ENCODE measurements at regions not wholly inside any gene's neighbourhood (a gene's known extent, or its start where the extent isn't known, plus 50 kb on each side); places are given as distances from the start of the nearest gene placed in this dataset.

GRCh38 chr5:113800686-113801085 is 287.2 kb downstream of the YTHDC2 start:
- Histone ChIP-seq H3K36me3 (ENCODE audit: control insufficient read depth, insufficient read depth, low read length, severe bottlenecking) (no peaks in the 10 kb centered on the region), H3K4me1 (ENCODE audit: control insufficient read depth, insufficient read depth, low read length) (no peaks in the 10 kb centered on the region), H3K27me3 (replicated peaks; ENCODE audit: control insufficient read depth, insufficient read depth, low read length) (peaks cover 3% of the 10 kb centered on the region), H3K9me3 (ENCODE audit: control insufficient read depth, low read length) (no peaks in the 10 kb centered on the region), H3K9ac (ENCODE audit: low read length) (no peak overlapping the region), H3K4me3 (ENCODE audit: low read length) (no peak overlapping the region)
- no peak for DNase-seq (ENCODE audit: low read depth)

DNA sequence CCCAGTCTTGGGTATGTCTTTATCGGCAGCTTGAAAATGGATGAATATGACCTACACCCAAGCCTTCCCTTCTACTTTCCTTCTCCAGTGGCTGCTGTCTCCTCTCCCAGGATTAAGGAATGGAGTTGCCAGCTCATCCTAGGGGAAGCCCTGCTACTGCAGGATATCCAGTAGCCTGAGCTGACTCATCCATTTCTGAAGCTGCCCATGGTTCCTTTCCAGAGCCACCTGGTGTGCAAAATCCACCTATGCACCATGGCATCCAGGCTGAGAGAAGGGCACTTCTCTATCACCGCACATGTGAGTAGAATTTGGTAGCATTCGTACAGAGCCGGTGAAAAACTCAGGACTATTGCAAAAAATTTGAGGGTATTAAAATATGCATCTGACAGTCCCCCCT is 290.8 kb downstream of the YTHDC2 start:
- Histone ChIP-seq H3K27me3 (replicated peaks; ENCODE audit: control insufficient read depth, insufficient read depth, low read length) (no peaks in the 10 kb centered on the region), H3K9me3 (ENCODE audit: control insufficient read depth, low read length) (no peaks in the 10 kb centered on the region), H3K9ac (ENCODE audit: low read length) (no peak overlapping the region), H3K36me3 (ENCODE audit: control insufficient read depth, insufficient read depth, low read length, severe bottlenecking) (no peaks in the 10 kb centered on the region), H3K4me3 (ENCODE audit: low read length) (no peak overlapping the region), H3K4me1 (ENCODE audit: control insufficient read depth, insufficient read depth, low read length) (peaks cover 24% of the 10 kb centered on the region)
- no peak for DNase-seq (ENCODE audit: low read depth)

- no peaks in the 10 kb centered on the region for H3K27me3 ChIP-seq (replicated peaks; ENCODE audit: control insufficient read depth, insufficient read depth, low read length)
These were observed 291.4 kb downstream of the YTHDC2 start for GRCh38 chr5:113804943-113805342.

DNA sequence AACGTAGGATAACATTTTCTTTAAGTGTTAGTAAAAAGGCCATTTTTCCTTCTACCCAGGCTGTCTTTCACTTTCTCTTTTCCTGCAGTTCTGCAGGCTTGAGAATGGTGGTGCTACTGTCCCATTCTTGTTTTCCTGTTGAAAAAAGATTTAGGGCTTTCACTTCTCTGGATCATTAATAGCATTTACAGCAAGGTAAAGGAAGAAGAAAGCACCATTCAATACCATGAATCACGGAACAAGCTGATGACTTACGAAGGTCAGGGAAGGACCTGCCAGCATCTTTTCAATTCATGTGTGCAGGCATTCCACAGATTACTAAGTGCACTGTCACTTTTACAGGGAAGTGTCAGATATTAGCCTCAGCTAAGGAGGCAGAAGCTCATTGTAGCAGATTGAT is 292.8 kb downstream of the YTHDC2 start:
- Histone ChIP-seq H3K9ac (ENCODE audit: low read length) (peak overlapping the region; percentile 33), H3K36me3 (ENCODE audit: control insufficient read depth, insufficient read depth, low read length, severe bottlenecking) (no peaks in the 10 kb centered on the region), H3K27me3 (replicated peaks; ENCODE audit: control insufficient read depth, insufficient read depth, low read length) (no peaks in the 10 kb centered on the region), H3K4me3 (ENCODE audit: low read length) (peak overlapping the region; percentile 28), H3K9me3 (ENCODE audit: control insufficient read depth, low read length) (no peaks in the 10 kb centered on the region), H3K4me1 (ENCODE audit: control insufficient read depth, insufficient read depth, low read length) (peaks cover 32% of the 10 kb centered on the region)
- peak; percentile 63 for DNase-seq (ENCODE audit: low read depth)

More at GRCh38 chr5:113804943-113805342, 291.4 kb downstream of the YTHDC2 start:
- Histone ChIP-seq H3K9ac (ENCODE audit: low read length) (no peak overlapping the region), H3K9me3 (ENCODE audit: control insufficient read depth, low read length) (no peaks in the 10 kb centered on the region), H3K4me1 (ENCODE audit: control insufficient read depth, insufficient read depth, low read length) (peaks cover 29% of the 10 kb centered on the region), H3K36me3 (ENCODE audit: control insufficient read depth, insufficient read depth, low read length, severe bottlenecking) (no peaks in the 10 kb centered on the region), H3K4me3 (ENCODE audit: low read length) (no peak overlapping the region)
- DNase-seq (ENCODE audit: low read depth): no peak

- no peaks in the 10 kb centered on the region for H3K36me3 ChIP-seq (ENCODE audit: control insufficient read depth, insufficient read depth, low read length, severe bottlenecking)
- H3K4me3 ChIP-seq (ENCODE audit: low read length): peak overlapping the region; percentile 28
- peak; percentile 70 for DNase-seq (ENCODE audit: low read depth)
- no peaks in the 10 kb centered on the region for H3K27me3 ChIP-seq (replicated peaks; ENCODE audit: control insufficient read depth, insufficient read depth, low read length)
- H3K4me1 ChIP-seq (ENCODE audit: control insufficient read depth, insufficient read depth, low read length): peaks cover 32% of the 10 kb centered on the region
- no peak overlapping the region for H3K9ac ChIP-seq (ENCODE audit: low read length)
- H3K9me3 ChIP-seq (ENCODE audit: control insufficient read depth, low read length): no peaks in the 10 kb centered on the region
These were observed 293.4 kb downstream of the YTHDC2 start for GRCh38 chr5:113806904-113807303.

DNA sequence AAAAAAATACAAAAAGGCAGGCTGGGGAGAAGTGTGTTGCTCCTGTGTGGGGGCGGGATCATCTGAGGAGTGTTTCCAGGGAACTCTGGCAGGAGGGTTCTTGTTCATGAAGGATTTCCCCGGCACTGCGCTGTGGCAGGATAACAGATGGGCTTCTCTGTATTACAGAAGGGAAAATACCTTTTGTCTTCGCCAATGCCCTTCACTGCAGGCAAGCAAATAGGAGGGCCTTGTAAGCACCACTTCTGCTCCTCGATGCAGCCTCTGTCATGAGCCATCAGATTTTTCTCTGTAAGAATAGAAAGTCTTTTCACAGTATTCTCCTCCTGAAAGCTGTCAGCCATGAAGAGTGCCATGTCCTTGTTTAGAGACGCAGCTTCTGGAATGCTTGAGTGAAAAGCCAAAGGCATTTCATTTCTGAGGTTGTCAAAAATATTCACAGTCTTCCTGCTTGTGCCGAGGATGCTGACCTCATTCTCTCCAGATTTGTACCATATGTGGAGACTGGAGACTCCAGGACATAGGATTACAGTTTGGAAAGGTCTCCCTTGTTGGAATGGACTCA is 294.0 kb downstream of the YTHDC2 start:
- H3K9ac ChIP-seq (ENCODE audit: low read length): no peak overlapping the region
- peak; percentile 76 for DNase-seq (ENCODE audit: low read depth)
- no peaks in the 10 kb centered on the region for H3K27me3 ChIP-seq (replicated peaks; ENCODE audit: control insufficient read depth, insufficient read depth, low read length)
- peaks cover 32% of the 10 kb centered on the region for H3K4me1 ChIP-seq (ENCODE audit: control insufficient read depth, insufficient read depth, low read length)
- no peaks in the 10 kb centered on the region for H3K9me3 ChIP-seq (ENCODE audit: control insufficient read depth, low read length)
- peak overlapping the region; percentile 28 for H3K4me3 ChIP-seq (ENCODE audit: low read length)
- no peaks in the 10 kb centered on the region for H3K36me3 ChIP-seq (ENCODE audit: control insufficient read depth, insufficient read depth, low read length, severe bottlenecking)

- H3K9ac ChIP-seq (ENCODE audit: low read length): no peak overlapping the region
- H3K4me1 ChIP-seq (ENCODE audit: control insufficient read depth, insufficient read depth, low read length): peaks cover 32% of the 10 kb centered on the region
- H3K36me3 ChIP-seq (ENCODE audit: control insufficient read depth, insufficient read depth, low read length, severe bottlenecking): no peaks in the 10 kb centered on the region
- no peaks in the 10 kb centered on the region for H3K9me3 ChIP-seq (ENCODE audit: control insufficient read depth, low read length)
- DNase-seq (ENCODE audit: low read depth): no peak
- no peaks in the 10 kb centered on the region for H3K27me3 ChIP-seq (replicated peaks; ENCODE audit: control insufficient read depth, insufficient read depth, low read length)
- no peak overlapping the region for H3K4me3 ChIP-seq (ENCODE audit: low read length)
These were observed 295.5 kb downstream of the YTHDC2 start for GRCh38 chr5:113808956-113809355.

DNA sequence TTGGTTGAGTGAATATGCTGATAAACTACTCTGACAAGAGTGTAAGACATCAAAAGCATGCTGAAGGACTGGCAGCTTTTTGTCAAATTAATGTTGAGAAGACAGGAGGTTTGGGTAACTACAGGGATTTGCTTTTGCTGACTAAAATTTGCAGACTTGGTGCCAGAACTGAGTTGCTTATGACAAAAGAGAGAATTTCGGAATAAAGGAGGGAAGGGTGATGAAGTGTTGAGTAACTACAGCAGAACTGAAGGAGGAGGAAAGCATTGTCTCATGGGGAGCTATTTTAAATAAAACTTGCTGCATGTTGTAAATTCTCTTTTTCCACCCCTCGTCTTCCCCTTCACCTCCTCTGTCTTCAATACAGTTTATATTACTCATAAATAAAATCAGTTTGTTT is 296.1 kb downstream of the YTHDC2 start:
- H3K36me3 ChIP-seq (ENCODE audit: control insufficient read depth, insufficient read depth, low read length, severe bottlenecking): no peaks in the 10 kb centered on the region
- DNase-seq (ENCODE audit: low read depth): no peak
- peaks cover 32% of the 10 kb centered on the region for H3K4me1 ChIP-seq (ENCODE audit: control insufficient read depth, insufficient read depth, low read length)
- no peak overlapping the region for H3K4me3 ChIP-seq (ENCODE audit: low read length)
- H3K27me3 ChIP-seq (replicated peaks; ENCODE audit: control insufficient read depth, insufficient read depth, low read length): no peaks in the 10 kb centered on the region
- H3K9ac ChIP-seq (ENCODE audit: low read length): no peak overlapping the region
- no peaks in the 10 kb centered on the region for H3K9me3 ChIP-seq (ENCODE audit: control insufficient read depth, low read length)

- H3K9me3 ChIP-seq (ENCODE audit: control insufficient read depth, low read length): no peaks in the 10 kb centered on the region
- H3K9ac ChIP-seq (ENCODE audit: low read length): no peak overlapping the region
- no peak for DNase-seq (ENCODE audit: low read depth)
- peaks cover 9% of the 10 kb centered on the region for H3K4me1 ChIP-seq (ENCODE audit: control insufficient read depth, insufficient read depth, low read length)
- H3K27me3 ChIP-seq (replicated peaks; ENCODE audit: control insufficient read depth, insufficient read depth, low read length): no peaks in the 10 kb centered on the region
- H3K36me3 ChIP-seq (ENCODE audit: control insufficient read depth, insufficient read depth, low read length, severe bottlenecking): no peaks in the 10 kb centered on the region
- no peak overlapping the region for H3K4me3 ChIP-seq (ENCODE audit: low read length)
These were observed 300.0 kb downstream of the YTHDC2 start for GRCh38 chr5:113813466-113813865.

GRCh38 chr5:113817683-113818082 is 304.2 kb downstream of the YTHDC2 start:
- DNase-seq (ENCODE audit: low read depth): no peak
- no peaks in the 10 kb centered on the region for H3K4me1 ChIP-seq (ENCODE audit: control insufficient read depth, insufficient read depth, low read length)
- H3K4me3 ChIP-seq (ENCODE audit: low read length): no peak overlapping the region
- H3K36me3 ChIP-seq (ENCODE audit: control insufficient read depth, insufficient read depth, low read length, severe bottlenecking): no peaks in the 10 kb centered on the region
- no peaks in the 10 kb centered on the region for H3K27me3 ChIP-seq (replicated peaks; ENCODE audit: control insufficient read depth, insufficient read depth, low read length)
- no peaks in the 10 kb centered on the region for H3K9me3 ChIP-seq (ENCODE audit: control insufficient read depth, low read length)
- no peak overlapping the region for H3K9ac ChIP-seq (ENCODE audit: low read length)

DNA sequence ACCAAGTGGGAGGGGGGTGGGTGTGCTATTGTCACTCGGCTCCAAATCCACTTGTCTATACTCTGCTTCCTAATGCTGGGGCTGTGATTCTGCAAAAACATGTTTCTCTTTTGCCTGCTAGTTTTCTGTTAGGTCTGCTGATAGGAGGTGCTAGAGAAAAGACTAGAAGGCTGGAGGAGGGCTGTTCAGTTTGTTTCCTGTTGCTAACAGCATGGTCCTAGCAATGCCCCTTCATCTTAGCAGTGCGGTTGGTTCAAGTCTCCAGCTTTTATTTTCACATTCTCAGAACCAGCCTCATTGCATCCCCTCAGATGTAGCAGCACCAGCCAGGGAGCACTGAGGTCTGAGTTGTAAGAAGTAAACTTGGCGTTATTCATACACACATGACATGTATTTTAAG is 310.2 kb downstream of the YTHDC2 start:
- H3K9ac ChIP-seq (ENCODE audit: low read length): no peak overlapping the region
- H3K4me1 ChIP-seq (ENCODE audit: control insufficient read depth, insufficient read depth, low read length): no peaks in the 10 kb centered on the region
- no peaks in the 10 kb centered on the region for H3K9me3 ChIP-seq (ENCODE audit: control insufficient read depth, low read length)
- H3K36me3 ChIP-seq (ENCODE audit: control insufficient read depth, insufficient read depth, low read length, severe bottlenecking): no peaks in the 10 kb centered on the region
- H3K4me3 ChIP-seq (ENCODE audit: low read length): no peak overlapping the region
- DNase-seq (ENCODE audit: low read depth): no peak
- no peaks in the 10 kb centered on the region for H3K27me3 ChIP-seq (replicated peaks; ENCODE audit: control insufficient read depth, insufficient read depth, low read length)

- Histone ChIP-seq H3K4me3 (ENCODE audit: low read length) (no peak overlapping the region), H3K27me3 (replicated peaks; ENCODE audit: control insufficient read depth, insufficient read depth, low read length) (no peaks in the 10 kb centered on the region), H3K9ac (ENCODE audit: low read length) (no peak overlapping the region), H3K36me3 (ENCODE audit: control insufficient read depth, insufficient read depth, low read length, severe bottlenecking) (no peaks in the 10 kb centered on the region), H3K9me3 (ENCODE audit: control insufficient read depth, low read length) (no peaks in the 10 kb centered on the region), H3K4me1 (ENCODE audit: control insufficient read depth, insufficient read depth, low read length) (no peaks in the 10 kb centered on the region)
- no peak for DNase-seq (ENCODE audit: low read depth)
These were observed 310.8 kb downstream of the YTHDC2 start for GRCh38 chr5:113824307-113824706.

All from adipocyte (in vitro differentiated cells).